ENCODE measurements at regions not wholly inside any gene's neighbourhood (a gene's known extent, or its start where the extent isn't known, plus 50 kb on each side); places are given as distances from the start of the nearest gene placed in this dataset.

DNA sequence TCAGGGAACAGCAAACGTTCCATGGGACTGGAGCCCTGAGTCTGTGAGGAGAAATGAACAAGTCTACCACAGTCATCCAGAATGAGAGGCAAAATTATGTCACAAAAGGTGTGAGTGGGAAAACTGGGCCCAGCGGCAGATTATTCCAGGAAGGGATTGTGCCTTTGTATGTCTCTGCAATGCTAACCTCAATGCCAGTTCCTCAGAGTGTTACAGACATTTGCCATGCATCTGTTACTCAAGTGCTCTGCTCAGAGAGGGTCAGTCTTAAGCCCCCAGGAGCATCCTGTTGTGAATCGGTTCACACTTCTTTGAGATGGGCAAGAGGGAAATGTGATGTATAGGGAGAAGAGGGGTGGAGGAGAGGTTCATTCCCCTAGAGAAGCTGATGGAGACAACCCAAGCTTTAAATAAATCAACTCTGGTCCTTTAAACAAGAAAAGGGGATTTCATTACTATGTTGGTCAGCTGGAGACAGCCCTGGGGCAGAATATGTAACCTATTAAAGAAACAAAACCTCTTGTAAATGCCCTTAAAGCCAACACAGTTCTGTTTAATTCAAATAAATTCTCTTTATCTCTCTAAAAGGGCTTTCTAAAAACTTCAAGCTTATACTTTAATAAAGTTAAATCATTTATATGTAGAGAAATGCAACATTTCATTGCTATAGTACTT lies 85.9 kb upstream of the GRB10 start:
- TF ChIP-seq CTCF (IDR thresholded peaks at IDR 0.05; ENCODE audit: insufficient read depth, low read length, missing control alignments), result no peak
- CTCF ChIA-PET, result interaction anchor here (1.0 kb wide), 1 partner anchor 75 kb away, joined by 3 read pairs; no protein-coding TSS in a partner anchor

DNA sequence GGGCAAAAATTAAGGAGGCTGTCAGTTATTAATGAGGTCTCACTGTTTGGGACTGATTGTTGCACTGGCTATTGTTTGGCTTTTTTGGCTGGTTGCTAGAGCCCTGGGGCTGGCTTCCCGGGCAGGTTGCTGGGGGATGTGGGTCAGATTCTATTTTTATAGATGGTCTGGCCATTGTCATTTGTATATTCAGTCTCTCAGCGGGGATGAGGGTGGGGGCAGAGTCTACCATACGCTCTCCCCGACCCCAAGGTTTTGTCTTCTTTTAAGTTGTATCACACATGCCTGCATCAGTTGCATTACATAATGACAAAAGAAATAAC lies 84.3 kb upstream of the GRB10 start:
- CTCF ChIA-PET, result no interaction called here
- TF ChIP-seq CTCF (IDR thresholded peaks at IDR 0.05; ENCODE audit: insufficient read depth, low read length, missing control alignments), result no peak
- POLR2A ChIA-PET, result no interaction called here
- no peak for DNase-seq (ENCODE audit: low read depth, low spot score)
- H3K4me3 ChIP-seq (ENCODE audit: low read depth, low read length), result no peak overlapping the region

More for the DNA sequence above, 85.9 kb upstream of the GRB10 start:
- no peak for DNase-seq (ENCODE audit: low read depth, low spot score)
- H3K4me3 ChIP-seq (ENCODE audit: low read depth, low read length), result no peak overlapping the region
- POLR2A ChIA-PET, result no interaction called here

DNA sequence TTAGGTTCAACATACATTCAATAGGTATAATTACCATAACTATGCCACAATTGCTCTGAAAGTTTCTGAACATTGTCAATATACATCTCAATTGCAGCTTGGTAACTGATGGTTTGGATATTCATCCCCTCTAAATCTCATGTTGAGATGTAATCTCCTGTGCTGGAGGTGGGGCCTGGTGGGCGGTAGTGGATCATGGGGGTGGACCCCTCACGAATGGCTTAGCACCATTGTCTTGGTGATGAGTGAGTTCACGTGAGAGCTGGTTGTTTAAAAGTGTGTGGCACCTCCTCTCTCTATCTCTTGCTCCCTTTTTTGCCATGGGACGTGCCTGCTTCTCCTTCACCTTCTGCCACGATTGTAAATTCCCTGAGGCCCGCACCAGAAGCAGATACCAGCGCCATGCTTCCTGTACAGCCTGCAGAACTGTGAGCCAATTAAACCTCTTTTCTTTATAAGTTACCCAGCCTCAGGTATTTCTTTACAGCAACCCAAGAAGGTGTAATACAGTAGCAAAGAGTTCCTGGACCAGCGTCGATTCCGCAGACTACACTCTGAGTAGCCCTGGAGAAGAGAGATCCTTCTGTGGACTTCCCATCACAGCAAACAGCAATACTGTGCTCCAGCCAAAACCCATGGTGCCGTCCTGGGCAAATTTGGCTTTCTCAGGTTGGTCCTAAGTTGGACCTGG lies 83.8 kb upstream of the GRB10 start:
- no peak for DNase-seq (ENCODE audit: low read depth, low spot score)
- H3K4me3 ChIP-seq (ENCODE audit: low read depth, low read length), result no peak overlapping the region
- ChIA-PET POLR2A (no interaction called here), CTCF (no interaction called here)
- no peak for TF ChIP-seq CTCF (IDR thresholded peaks at IDR 0.05; ENCODE audit: insufficient read depth, low read length, missing control alignments)

DNA sequence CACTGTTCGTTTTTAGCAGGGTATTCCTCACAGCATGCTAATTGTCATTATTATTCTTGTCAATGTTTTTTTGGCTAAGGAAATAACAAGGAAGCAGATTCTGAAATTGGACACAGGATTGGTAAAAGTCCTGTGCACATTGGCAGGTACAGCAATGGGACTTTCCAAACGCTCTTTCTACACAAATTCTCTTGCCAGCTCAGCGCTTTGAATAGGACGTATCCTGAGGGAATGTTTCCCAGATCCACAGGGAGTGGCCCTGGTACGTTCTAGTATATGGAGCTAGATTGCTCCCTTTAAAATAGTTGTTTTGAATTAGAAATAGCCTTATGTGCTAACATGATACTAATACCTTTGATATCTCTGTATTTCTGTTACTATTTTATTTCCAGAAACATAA lies 82.8 kb upstream of the GRB10 start:
- DNase-seq (ENCODE audit: low read depth, low spot score), result no peak
- TF ChIP-seq CTCF (IDR thresholded peaks at IDR 0.05; ENCODE audit: insufficient read depth, low read length, missing control alignments), result no peak
- H3K4me3 ChIP-seq (ENCODE audit: low read depth, low read length), result no peak overlapping the region
- CTCF ChIA-PET, result no interaction called here
- POLR2A ChIA-PET, result no interaction called here

- CTCF ChIA-PET, result no interaction called here
Observed at GRCh38 chr7:50864694-50865093, 82.0 kb upstream of the GRB10 start.

DNA sequence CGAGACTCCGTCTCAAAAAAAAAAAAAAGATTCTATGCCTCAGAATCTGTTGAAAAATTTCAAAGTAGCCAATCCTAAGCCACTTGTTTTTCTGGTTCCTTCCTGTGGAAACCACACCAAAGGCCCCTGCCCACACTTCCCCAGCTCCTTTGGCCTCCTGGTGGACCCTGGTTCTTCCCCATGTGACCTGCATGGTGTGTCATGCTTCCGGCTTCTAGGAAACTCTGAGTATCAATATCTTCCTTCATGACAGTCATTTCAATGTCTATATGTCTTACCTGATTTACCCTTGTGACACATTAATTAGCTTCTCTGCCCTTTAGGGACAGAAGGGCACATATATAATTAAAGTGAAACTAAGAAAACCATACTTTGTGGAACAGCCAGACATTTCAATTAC lies 80.4 kb upstream of the GRB10 start:
- POLR2A ChIA-PET, result no interaction called here
- DNase-seq (ENCODE audit: low read depth, low spot score), result no peak
- CTCF ChIA-PET, result no interaction called here
- TF ChIP-seq CTCF (IDR thresholded peaks at IDR 0.05; ENCODE audit: insufficient read depth, low read length, missing control alignments), result no peak
- H3K4me3 ChIP-seq (ENCODE audit: low read depth, low read length), result no peak overlapping the region

More at GRCh38 chr7:50864694-50865093, 82.0 kb upstream of the GRB10 start:
- DNase-seq (ENCODE audit: low read depth, low spot score), result no peak
- no peak for TF ChIP-seq CTCF (IDR thresholded peaks at IDR 0.05; ENCODE audit: insufficient read depth, low read length, missing control alignments)
- no peak overlapping the region for H3K4me3 ChIP-seq (ENCODE audit: low read depth, low read length)
- POLR2A ChIA-PET, result no interaction called here
